ENCODE measurements at regions not wholly inside any gene's neighbourhood (a gene's known extent, or its start where the extent isn't known, plus 50 kb on each side); places are given as distances from the start of the nearest gene placed in this dataset.

- no peak overlapping the region for H2AFZ ChIP-seq (ENCODE audit: insufficient read depth, low read depth, low read length, poor library complexity, severe bottlenecking)
- no peaks in the 10 kb centered on the region for H3K36me3 ChIP-seq (replicated peaks in 1 of 2; ENCODE audit: control insufficient read depth in 1 of 2, insufficient read depth in 2 of 2, low read length in 2 of 2)
- H3K9ac ChIP-seq (ENCODE audit: insufficient read depth, low read length, poor library complexity, severe bottlenecking): no peak overlapping the region
- no peaks in the 10 kb centered on the region for H3K36me3 Mint-ChIP-seq
- no peaks in the 10 kb centered on the region for H3K9me3 ChIP-seq (replicated peaks in 1 of 2; ENCODE audit: control insufficient read depth in 1 of 2, insufficient read depth in 1 of 2, low read length in 2 of 2)
- H4K20me1 ChIP-seq (ENCODE audit: insufficient read depth, low read length): no peaks in the 10 kb centered on the region
- no peak overlapping the region for H3K27ac ChIP-seq (ENCODE audit: low read depth in 1 of 2, low read length in 2 of 2)
- no peaks in the 10 kb centered on the region for H3K4me1 Mint-ChIP-seq
- no peaks in the 10 kb centered on the region for H3K27me3 ChIP-seq (ENCODE audit: control insufficient read depth in 2 of 2, insufficient read depth in 2 of 2, low read length in 2 of 2)
- TF ChIP-seq CTCF (IDR thresholded peaks at IDR 0.05): no peak
- peaks cover 0 to 2% (median 0%) of the 10 kb centered on the region in 3 donors for H3K27me3 Mint-ChIP-seq (ENCODE audit: low read depth in 3 of 3)
- H3K4me3 ChIP-seq (replicated peaks in 1 of 3; ENCODE audit: low read depth in 2 of 3, low read length in 3 of 3): no peak overlapping the region
- no peaks in the 10 kb centered on the region for H3K79me2 ChIP-seq (ENCODE audit: insufficient read depth, low read length)
- H3K4me2 ChIP-seq (replicated peaks; ENCODE audit: extremely low read depth, low read length, poor library complexity, severe bottlenecking): no peak overlapping the region
- intact Hi-C loops (cut with micrococcal nuclease): no loop called here
- H3K9me3 Mint-ChIP-seq: peaks cover 0 to 4% (median 0%) of the 10 kb centered on the region in 7 donors
- no peak for DNase-seq
- no peak overlapping the region for H3K27ac Mint-ChIP-seq
- no peak overlapping the region for H3K4me3 Mint-ChIP-seq
- H3K4me1 ChIP-seq (ENCODE audit: control insufficient read depth in 1 of 2, insufficient read depth in 2 of 2, low read length in 2 of 2): no peaks in the 10 kb centered on the region
Observed at GRCh38 chr4:30614771-30615170, 105.4 kb upstream of the PCDH7 start.

- Histone ChIP-seq H3K27ac (ENCODE audit: low read depth in 1 of 2, low read length in 2 of 2) (no peak overlapping the region), H3K4me1 (ENCODE audit: control insufficient read depth in 1 of 2, insufficient read depth in 2 of 2, low read length in 2 of 2) (no peaks in the 10 kb centered on the region), H3K79me2 (ENCODE audit: insufficient read depth, low read length) (no peaks in the 10 kb centered on the region), H3K9ac (ENCODE audit: insufficient read depth, low read length, poor library complexity, severe bottlenecking) (no peak overlapping the region), H3K27me3 (ENCODE audit: control insufficient read depth in 2 of 2, insufficient read depth in 2 of 2, low read length in 2 of 2) (no peaks in the 10 kb centered on the region), H3K4me2 (replicated peaks; ENCODE audit: extremely low read depth, low read length, poor library complexity, severe bottlenecking) (no peak overlapping the region), H4K20me1 (ENCODE audit: insufficient read depth, low read length) (no peaks in the 10 kb centered on the region), H2AFZ (ENCODE audit: insufficient read depth, low read depth, low read length, poor library complexity, severe bottlenecking) (no peak overlapping the region), H3K36me3 (replicated peaks in 1 of 2; ENCODE audit: control insufficient read depth in 1 of 2, insufficient read depth in 2 of 2, low read length in 2 of 2) (no peaks in the 10 kb centered on the region), H3K9me3 (replicated peaks in 1 of 2; ENCODE audit: control insufficient read depth in 1 of 2, insufficient read depth in 1 of 2, low read length in 2 of 2) (no peaks in the 10 kb centered on the region), H3K4me3 (replicated peaks in 1 of 3; ENCODE audit: low read depth in 2 of 3, low read length in 3 of 3) (no peak overlapping the region)
- no peak for DNase-seq
- Mint-ChIP-seq H3K9me3 (peaks cover 0 to 2% (median 0%) of the 10 kb centered on the region in 7 donors), H3K27ac (no peak overlapping the region), H3K4me3 (no peak overlapping the region), H3K36me3 (no peaks in the 10 kb centered on the region), H3K27me3 (ENCODE audit: low read depth in 3 of 3) (peaks cover 0 to 2% (median 0%) of the 10 kb centered on the region in 3 donors), H3K4me1 (no peaks in the 10 kb centered on the region)
- intact Hi-C loops (cut with micrococcal nuclease): no loop called here
- WGBS (ENCODE audit: insufficient coverage): no CpG with 5 or more reads among the region's 2 CpGs
- TF ChIP-seq CTCF (IDR thresholded peaks at IDR 0.05): no peak
Observed at GRCh38 chr4:30616942-30617646, 103.1 kb upstream of the PCDH7 start.

Data from CD14-positive monocyte (primary cell).